GM12878 (cell line): ENCODE measurements at regions not wholly inside any gene's neighbourhood (a gene's known extent, or its start where the extent isn't known, plus 50 kb on each side); places are given as distances from the start of the nearest gene placed in this dataset.

Source experiments
- ATAC-seq: fragments of 200-7000 bp; cut with Tn5 transposase; 3 replicates; pipeline ENCODE4 v1.9.1; 2020; ENCODE audit warnings: mild to moderate bottlenecking, moderate library complexity
- BruUV-seq: library from RNA; stranded (reverse); fragments of 400-500 nt; replicated peaks from 2 replicates; lab custom pipeline; 2021; lab: Mats Ljungman, UMichigan
- CTCF ChIA-PET: fragments of 300-600 bp; sonication (Branson Sonifier 250); formaldehyde crosslinking; extraction: SDS; loops from one replicate; lab custom pipeline; 2021; ENCODE audit warnings: inconsistent platforms; lab: Yijun Ruan, JAX
- POLR2A ChIA-PET: fragments of 350-600 bp; formaldehyde crosslinking; extraction: SDS; loops from one replicate; lab custom pipeline; 2021; ENCODE audit warnings: inconsistent platforms; lab: Charles Lee
- RAD21 ChIA-PET: fragments of 300-600 bp; sonication (Branson Sonifier 250); formaldehyde crosslinking; loops from one replicate; lab custom pipeline; 2023; ENCODE audit warnings: antibody characterized with exemption; ENCODE audit not compliant: unreplicated experiment; lab: Charles Lee
- SMC1A ChIA-PET: fragments of 300-600 bp; sonication (Branson Sonifier 250); formaldehyde crosslinking; loops from one replicate; lab custom pipeline; 2023; ENCODE audit not compliant: unreplicated experiment, uncharacterized antibody; lab: Charles Lee
- DNase-seq: peaks from one replicate; pipeline ENCODE4 v3.0.0-alpha.2; 2011; ENCODE audit warnings: low read depth, low spot score
- FAIRE-seq: peaks from 3 replicates; lab custom pipeline; 2011; peaks lifted over from hg19 to GRCh38; lab: Jason Lieb, UNC
- H2AFZ ChIP-seq: 2 replicates; pipeline ENCODE4 v1.6.0; 2011; ENCODE audit warnings: low read depth, low read length, control low read depth; ENCODE audit not compliant: control insufficient read depth
- H3K27ac ChIP-seq: 2 replicates; pipeline ENCODE4 v1.5.1; 2011; ENCODE audit warnings: control low read depth; ENCODE audit not compliant: control insufficient read depth, insufficient read depth
- H3K27me3 ChIP-seq, 2 experiments: replicated peaks in 1 of 2; 2 replicates each; pipeline versions ENCODE4 v1.6.0 to v1.6.1; 2011; ENCODE audit warnings: low read length in 1 of 2; ENCODE audit not compliant: control insufficient read depth in 2 of 2, insufficient read depth in 2 of 2
- H3K36me3 ChIP-seq, 2 experiments: 2 replicates each; pipeline ENCODE4 v1.5.1; 2011; ENCODE audit warnings: low read length in 1 of 2; ENCODE audit not compliant: control insufficient read depth in 2 of 2, insufficient read depth in 2 of 2
- H3K4me1 ChIP-seq: 2 replicates; pipeline ENCODE4 v1.6.1; 2011; ENCODE audit warnings: mild to moderate bottlenecking, low read length, moderate library complexity, mixed read lengths; ENCODE audit not compliant: control insufficient read depth, insufficient read depth
- H3K4me2 ChIP-seq: 2 replicates; pipeline ENCODE4 v1.6.0; 2011; ENCODE audit warnings: control low read depth; ENCODE audit not compliant: control insufficient read depth, insufficient read depth
- H3K4me3 ChIP-seq: fragments of 200-600 bp; sonication (generic); 2 replicates; pipeline ENCODE4 v1.5.1; 2016
- H3K79me2 ChIP-seq: 2 replicates; pipeline ENCODE4 v1.6.0; 2011; ENCODE audit warnings: low read length; ENCODE audit not compliant: control insufficient read depth, insufficient read depth
- H3K9ac ChIP-seq: 2 replicates; pipeline ENCODE4 v1.8.0; 2011; ENCODE audit warnings: low read length, control low read depth, mixed read lengths; ENCODE audit not compliant: control insufficient read depth, insufficient read depth
- H3K9me3 ChIP-seq: replicated peaks from 3 replicates; pipeline ENCODE4 v1.5.1; 2011; ENCODE audit warnings: mild to moderate bottlenecking, low read length; ENCODE audit not compliant: control insufficient read depth, insufficient read depth
- H4K20me1 ChIP-seq: 2 replicates; pipeline ENCODE4 v1.6.0; 2011; ENCODE audit not compliant: control insufficient read depth, insufficient read depth
- CHD2 ChIP-seq: IDR thresholded peaks from 2 replicates; pipeline ENCODE4 v1.6.1; 2011; ENCODE audit warnings: low read depth, low read length, improper control_type of control experiment, borderline replicate concordance
- EZH2 ChIP-seq: IDR thresholded peaks from 2 replicates; pipeline ENCODE4 v1.6.1; 2012; ENCODE audit warnings: low read depth, mild to moderate bottlenecking, control low read depth, inconsistent platforms, low read length, borderline replicate concordance; ENCODE audit not compliant: control insufficient read depth
- FOXM1 ChIP-seq: IDR thresholded peaks from 2 replicates; pipeline ENCODE4 v1.6.1; 2012; ENCODE audit warnings: low read depth, mild to moderate bottlenecking, inconsistent platforms, low read length, moderate library complexity
- IRF3 ChIP-seq: fragments of 450-650 bp; IDR thresholded peaks from 2 replicates; pipeline ENCODE4 v1.6.1; 2014; ENCODE audit warnings: mild to moderate bottlenecking
- MLLT1 ChIP-seq: fragments of 450-650 bp; IDR thresholded peaks from 2 replicates; pipeline ENCODE4 v1.6.1; 2016; ENCODE audit warnings: mild to moderate bottlenecking
- PML ChIP-seq: IDR thresholded peaks from 2 replicates; pipeline ENCODE4 v1.6.1; 2012; ENCODE audit warnings: low read length, inconsistent platforms
- RFX5 ChIP-seq: IDR thresholded peaks from 2 replicates; pipeline ENCODE4 v1.6.1; 2011; ENCODE audit warnings: low read depth, low read length, improper control_type of control experiment
- STAT3 ChIP-seq: IDR thresholded peaks from 2 replicates; pipeline ENCODE4 v1.6.1; 2011; ENCODE audit warnings: low read depth, low read length, improper control_type of control experiment
- SUZ12 ChIP-seq: fragments of 200-600 bp; sonication (generic); IDR thresholded peaks from one replicate; pipeline ENCODE4 v1.6.1; 2018; ENCODE audit warnings: antibody characterized with exemption, mild to moderate bottlenecking; ENCODE audit not compliant: unreplicated experiment
- USF2 ChIP-seq: IDR thresholded peaks from 2 replicates; pipeline ENCODE4 v1.6.1; 2011; ENCODE audit warnings: low read depth, low read length, improper control_type of control experiment, borderline replicate concordance
- ZBED1 ChIP-seq: IDR thresholded peaks from 2 replicates; pipeline ENCODE4 v1.6.1; 2016; ENCODE audit warnings: borderline replicate concordance
- ZNF274 ChIP-seq: IDR thresholded peaks from one replicate; pipeline ENCODE4 v1.8.0; 2011; ENCODE audit not compliant: insufficient read length, insufficient read depth
- WGBS: methylation state at CpG from one replicate; pipeline ENCODE4 v1.1.6; 2016; ENCODE audit warnings: low lambda C conversion rate; ENCODE audit not compliant: insufficient replicate concordance, insufficient coverage; ENCODE audit errors: missing lambda C conversion rate; 5-methylcytosine and 5-hydroxymethylcytosine counted together
- in situ Hi-C: fragments of 300-500 bp; cut with MboI; formaldehyde crosslinking; loops from 9 replicates; pipeline ENCODE4 v1.14.3; 2018; ENCODE audit warnings: mixed read lengths
- intact Hi-C: fragments of 100-400 bp; cut with micrococcal nuclease; formaldehyde crosslinking; loops from one replicate; pipeline ENCODE4 v1.14.2; 2022; ENCODE audit not compliant: unreplicated experiment

GRCh38 chr16:9357829-9358228, 266.4 kb downstream of the HAPSTR1 start:
- WGBS = 20% methylated on average over 2 of the region's 2 CpGs
- ATAC-seq (no peak), DNase-seq (no peak)
- ChIA-PET POLR2A (no interaction called here), SMC1A (no interaction called here)
- no peaks in the 10 kb centered on the region for H3K36me3 ChIP-seq
- intact Hi-C loops (no loop called here), in situ Hi-C loops (no loop called here)
- no peaks in the 10 kb centered on the region for H4K20me1 ChIP-seq
- H2AFZ ChIP-seq = no peak overlapping the region
- TF ChIP-seq MLLT1 = no peak
- TF ChIP-seq, all 136 proteins: peak for 0
- Histone ChIP-seq H3K9me3 (no peaks in the 10 kb centered on the region), H3K27ac (no peak overlapping the region), H3K79me2 (no peaks in the 10 kb centered on the region), H3K4me3 (no peak overlapping the region), H3K9ac (no peak overlapping the region), H3K4me2 (no peak overlapping the region), H3K4me1 (no peaks in the 10 kb centered on the region), H3K27me3 (no peaks in the 10 kb centered on the region)
- FAIRE-seq = no peak
- ChIA-PET RAD21 (no interaction called here), CTCF (interaction anchor here (1.0 kb wide), 1 partner anchor 219 kb away, joined by 3 read pairs; no protein-coding TSS in a partner anchor)
- no TSS peak for BruUV-seq

- Histone ChIP-seq H4K20me1 (no peaks in the 10 kb centered on the region), H3K4me1 (no peaks in the 10 kb centered on the region), H3K36me3 (no peaks in the 10 kb centered on the region), H3K4me3 (no peak overlapping the region), H3K9ac (no peak overlapping the region), H3K9me3 (no peaks in the 10 kb centered on the region), H3K4me2 (no peak overlapping the region), H2AFZ (no peak overlapping the region), H3K27ac (no peak overlapping the region)
- no peak for DNase-seq
- no TSS peak for BruUV-seq
- ChIA-PET POLR2A (no interaction called here), SMC1A (no interaction called here), CTCF (interaction anchor here (0.7 kb wide), 1 partner anchor 450 kb away, joined by 3 read pairs; no protein-coding TSS in a partner anchor), RAD21 (no interaction called here)
- in situ Hi-C loops (no loop called here), intact Hi-C loops (no loop called here)
- no peak for ATAC-seq
- TF ChIP-seq STAT3 (no peak), ZBED1 (no peak), USF2 (no peak), PML (no peak), SUZ12 (no peak), CHD2 (no peak), IRF3 (no peak), FOXM1 (no peak), ZNF274 (no peak), RFX5 (no peak), EZH2 (no peak)
- TF ChIP-seq, all 136 proteins: peak for 0
- 43% methylated on average over 7 of the region's 7 CpGs for WGBS
- FAIRE-seq = no peak
- Histone ChIP-seq H3K27me3 (no peaks in the 10 kb centered on the region; a peak in 1 of 4 replicates), H3K79me2 (no peaks in the 10 kb centered on the region)
Measured at GRCh38 chr16:9360075-9360474, 268.6 kb downstream of the HAPSTR1 start.
